ENCODE measurements at regions not wholly inside any gene's neighbourhood (a gene's known extent, or its start where the extent isn't known, plus 50 kb on each side); places are given as distances from the start of the nearest gene placed in this dataset.

DNA sequence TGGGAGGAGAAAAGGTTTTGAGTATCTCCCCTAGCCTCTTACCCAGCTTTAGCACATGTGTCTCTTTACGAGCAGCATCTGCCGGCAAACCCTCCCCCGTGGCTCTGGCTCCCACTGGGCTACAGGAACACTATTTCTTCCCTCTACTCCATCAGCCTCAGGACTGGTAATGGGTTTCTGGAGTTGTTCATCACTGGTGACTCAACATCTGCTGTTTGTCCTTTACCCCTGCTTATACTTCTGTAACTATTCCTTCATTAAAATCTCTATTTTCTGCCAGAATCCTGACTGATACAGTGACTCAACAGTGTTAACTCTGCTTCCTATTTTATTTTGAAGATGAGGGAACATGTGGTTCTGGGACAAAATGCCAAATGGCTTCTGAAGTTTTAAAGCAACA lies 437.3 kb upstream of the HTR2A start:
- TF ChIP-seq EZH2 (IDR thresholded peaks at IDR 0.05; ENCODE audit: insufficient read depth, poor library complexity, severe bottlenecking) (no peak), EZH2phosphoT487 (IDR thresholded peaks at IDR 0.05; ENCODE audit: insufficient read depth, low read depth) (no peak)
